ENCODE measurements at regions not wholly inside any gene's neighbourhood (a gene's known extent, or its start where the extent isn't known, plus 50 kb on each side); places are given as distances from the start of the nearest gene placed in this dataset.
"Not testable (repeated sequence)": the region's sequence is repeated elsewhere in the genome, so short reads cannot be mapped to it uniquely, and the experiment has no call there.

GRCh38 chr5:67896311-67896929, 319.1 kb upstream of the PIK3R1 start:
- no peak overlapping the region for H3K9ac ChIP-seq (ENCODE audit: low read length)
- H2AFZ ChIP-seq (ENCODE audit: low read depth, low read length): no peak overlapping the region
- no peak overlapping the region for H3K4me2 ChIP-seq (ENCODE audit: low read length)
- no peaks in the 10 kb centered on the region for H4K20me1 ChIP-seq (ENCODE audit: insufficient read depth, low read length)
- H3K4me3 ChIP-seq (ENCODE audit: insufficient read depth, low read depth, low read length): no peak overlapping the region
- Mint-ChIP-seq H3K27ac (ENCODE audit: unreplicated experiment) (no peak overlapping the region), H3K9me3 (ENCODE audit: unreplicated experiment) (peaks cover 13% of the 10 kb centered on the region), H3K36me3 (ENCODE audit: low read depth, unreplicated experiment) (no peaks in the 10 kb centered on the region), H3K27me3 (ENCODE audit: low read depth, unreplicated experiment) (peaks cover 4% of the 10 kb centered on the region), H3K4me1 (ENCODE audit: low read depth, unreplicated experiment) (no peaks in the 10 kb centered on the region), H3K4me3 (ENCODE audit: unreplicated experiment) (no peak overlapping the region)
- TF ChIP-seq, protein P1, sequence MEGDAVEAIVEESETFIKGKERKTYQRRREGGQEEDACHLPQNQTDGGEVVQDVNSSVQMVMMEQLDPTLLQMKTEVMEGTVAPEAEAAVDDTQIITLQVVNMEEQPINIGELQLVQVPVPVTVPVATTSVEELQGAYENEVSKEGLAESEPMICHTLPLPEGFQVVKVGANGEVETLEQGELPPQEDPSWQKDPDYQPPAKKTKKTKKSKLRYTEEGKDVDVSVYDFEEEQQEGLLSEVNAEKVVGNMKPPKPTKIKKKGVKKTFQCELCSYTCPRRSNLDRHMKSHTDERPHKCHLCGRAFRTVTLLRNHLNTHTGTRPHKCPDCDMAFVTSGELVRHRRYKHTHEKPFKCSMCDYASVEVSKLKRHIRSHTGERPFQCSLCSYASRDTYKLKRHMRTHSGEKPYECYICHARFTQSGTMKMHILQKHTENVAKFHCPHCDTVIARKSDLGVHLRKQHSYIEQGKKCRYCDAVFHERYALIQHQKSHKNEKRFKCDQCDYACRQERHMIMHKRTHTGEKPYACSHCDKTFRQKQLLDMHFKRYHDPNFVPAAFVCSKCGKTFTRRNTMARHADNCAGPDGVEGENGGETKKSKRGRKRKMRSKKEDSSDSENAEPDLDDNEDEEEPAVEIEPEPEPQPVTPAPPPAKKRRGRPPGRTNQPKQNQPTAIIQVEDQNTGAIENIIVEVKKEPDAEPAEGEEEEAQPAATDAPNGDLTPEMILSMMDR (IDR thresholded peaks at IDR 0.05; ENCODE audit: insufficient read depth, low read depth, low read length): no peak
- TF ChIP-seq EZH2 (IDR thresholded peaks at IDR 0.05; ENCODE audit: insufficient read depth, low read length): no peak
- FAIRE-seq: no peak
- H3K27ac ChIP-seq (ENCODE audit: low read depth, low read length): no peak overlapping the region
- no peak for DNase-seq (ENCODE audit: low read depth)
- H3K9me3 ChIP-seq (ENCODE audit: insufficient read depth, low read depth, low read length): no peaks in the 10 kb centered on the region
- peaks cover 2% of the 10 kb centered on the region for H3K27me3 ChIP-seq (ENCODE audit: insufficient read depth, low read length)
- H3K4me1 ChIP-seq (ENCODE audit: insufficient read depth, low read length): no peaks in the 10 kb centered on the region
- H3K36me3 ChIP-seq (ENCODE audit: insufficient read depth, low read length): no peaks in the 10 kb centered on the region
- H3K79me2 ChIP-seq (ENCODE audit: insufficient read depth, low read length): no peaks in the 10 kb centered on the region

DNA sequence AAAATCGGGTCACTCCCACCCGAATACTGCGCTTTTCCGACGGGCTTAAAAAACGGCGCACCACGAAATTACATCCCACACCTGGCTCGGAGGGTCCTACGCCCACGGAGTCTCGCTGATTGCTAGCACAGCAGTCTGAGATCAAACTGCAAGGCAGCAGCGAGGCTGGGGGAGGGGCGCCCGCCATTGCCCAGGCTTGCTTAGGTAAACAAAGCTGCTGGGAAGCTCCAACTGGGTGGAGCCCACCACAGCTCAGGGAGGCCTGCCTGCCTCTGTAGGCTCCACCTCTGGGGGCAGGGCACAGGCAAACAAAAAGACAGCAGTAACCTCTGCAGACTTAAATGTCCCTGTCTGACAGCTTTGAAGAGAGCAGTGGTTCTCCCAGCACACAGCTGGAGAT, 325.7 kb upstream of the PIK3R1 start:
- not testable (repeated sequence) for H4K20me1 ChIP-seq (ENCODE audit: insufficient read depth, low read length); H3K36me3 ChIP-seq (ENCODE audit: insufficient read depth, low read length); H3K27ac Mint-ChIP-seq (ENCODE audit: unreplicated experiment); H3K79me2 ChIP-seq (ENCODE audit: insufficient read depth, low read length); FAIRE-seq; H3K9me3 Mint-ChIP-seq (ENCODE audit: unreplicated experiment); H3K4me3 ChIP-seq (ENCODE audit: insufficient read depth, low read depth, low read length); H3K27ac ChIP-seq (ENCODE audit: low read depth, low read length); H3K9me3 ChIP-seq (ENCODE audit: insufficient read depth, low read depth, low read length); H2AFZ ChIP-seq (ENCODE audit: low read depth, low read length); DNase-seq (ENCODE audit: low read depth); H3K4me1 ChIP-seq (ENCODE audit: insufficient read depth, low read length); H3K4me2 ChIP-seq (ENCODE audit: low read length); H3K27me3 ChIP-seq (ENCODE audit: insufficient read depth, low read length); H3K4me3 Mint-ChIP-seq (ENCODE audit: unreplicated experiment); H3K4me1 Mint-ChIP-seq (ENCODE audit: low read depth, unreplicated experiment); H3K36me3 Mint-ChIP-seq (ENCODE audit: low read depth, unreplicated experiment); H3K27me3 Mint-ChIP-seq (ENCODE audit: low read depth, unreplicated experiment); H3K9ac ChIP-seq (ENCODE audit: low read length)

DNA sequence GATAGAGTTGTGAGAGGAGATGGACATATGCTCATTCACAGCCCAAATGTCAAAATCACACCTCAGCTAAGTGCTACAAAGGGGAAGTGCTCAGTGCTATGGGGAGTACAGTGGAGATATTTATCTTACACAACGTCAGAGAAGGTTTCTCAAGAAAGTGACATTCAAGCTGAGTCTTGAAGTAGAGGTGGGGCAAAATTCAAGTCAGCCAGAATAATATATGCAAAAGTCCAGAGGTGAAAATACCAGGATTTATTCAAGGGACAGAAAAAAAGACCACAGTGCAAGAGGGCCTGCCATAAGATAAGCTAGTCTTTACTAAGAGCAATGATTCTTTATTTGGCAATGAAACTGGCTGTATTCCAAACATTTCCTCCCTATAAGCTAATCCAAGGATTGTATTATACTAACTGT, 327.8 kb upstream of the PIK3R1 start:
- no peak for DNase-seq (ENCODE audit: low read depth)
- TF ChIP-seq, protein P1 (IDR thresholded peaks at IDR 0.05; ENCODE audit: insufficient read depth, low read depth, low read length): no peak
- TF ChIP-seq EZH2 (IDR thresholded peaks at IDR 0.05; ENCODE audit: insufficient read depth, low read length): no peak
- H3K4me3 Mint-ChIP-seq (ENCODE audit: unreplicated experiment): no peak overlapping the region
- no peak overlapping the region for H3K27ac Mint-ChIP-seq (ENCODE audit: unreplicated experiment)
- no peaks in the 10 kb centered on the region for H3K79me2 ChIP-seq (ENCODE audit: insufficient read depth, low read length)
- no peaks in the 10 kb centered on the region for H3K9me3 Mint-ChIP-seq (ENCODE audit: unreplicated experiment)
- H3K36me3 ChIP-seq (ENCODE audit: insufficient read depth, low read length): no peaks in the 10 kb centered on the region
- H3K4me2 ChIP-seq (ENCODE audit: low read length): no peak overlapping the region
- no peaks in the 10 kb centered on the region for H3K36me3 Mint-ChIP-seq (ENCODE audit: low read depth, unreplicated experiment)
- H2AFZ ChIP-seq (ENCODE audit: low read depth, low read length): no peak overlapping the region
- no peak for FAIRE-seq
- no peak overlapping the region for H3K4me3 ChIP-seq (ENCODE audit: insufficient read depth, low read depth, low read length)
- no peaks in the 10 kb centered on the region for H3K27me3 Mint-ChIP-seq (ENCODE audit: low read depth, unreplicated experiment)
- no peaks in the 10 kb centered on the region for H3K4me1 Mint-ChIP-seq (ENCODE audit: low read depth, unreplicated experiment)
- H3K9me3 ChIP-seq (ENCODE audit: insufficient read depth, low read depth, low read length): no peaks in the 10 kb centered on the region
- no peaks in the 10 kb centered on the region for H4K20me1 ChIP-seq (ENCODE audit: insufficient read depth, low read length)
- no peak overlapping the region for H3K27ac ChIP-seq (ENCODE audit: low read depth, low read length)
- H3K4me1 ChIP-seq (ENCODE audit: insufficient read depth, low read length): no peaks in the 10 kb centered on the region
- H3K27me3 ChIP-seq (ENCODE audit: insufficient read depth, low read length): no peaks in the 10 kb centered on the region
- H3K9ac ChIP-seq (ENCODE audit: low read length): no peak overlapping the region

Measured in astrocyte (in vitro differentiated cells and primary cell).